Spleen (tissue), 11 donors: ENCODE measurements at regions not wholly inside any gene's neighbourhood (a gene's known extent, or its start where the extent isn't known, plus 50 kb on each side); places are given as distances from the start of the nearest gene placed in this dataset.

ENCODE experiments used
- DNase-seq: peaks from one replicate; pipeline ENCODE4 v3.0.0-alpha.2; 2020
- H3K27ac ChIP-seq, 8 donors: fragments of 200-600 bp; sonication (generic) in 7 of 8; 1 replicate in 4 of 8; 2 replicates in 4 of 8; pipeline versions ENCODE4 v1.5.0 to v1.8.0; 2016 to 2021; ENCODE audit warnings: inconsistent platforms in 4 of 8, mild to moderate bottlenecking in 4 of 8, moderate library complexity in 1 of 8
- H3K27me3 ChIP-seq, 7 donors: fragments of 200-600 bp; sonication (generic) in 6 of 7; replicated peaks in 1 of 7; 1 replicate in 4 of 7; 2 replicates in 3 of 7; pipeline versions ENCODE4 v1.5.0 to v1.8.0; 2016 to 2021; ENCODE audit warnings: inconsistent platforms in 3 of 7, mild to moderate bottlenecking in 1 of 7
- H3K36me3 ChIP-seq, 6 donors: fragments of 200-600 bp; sonication (generic) in 5 of 6; 1 replicate in 4 of 6; 2 replicates in 2 of 6; pipeline versions ENCODE4 v1.5.0 to v1.8.0; 2016 to 2021; ENCODE audit warnings: inconsistent platforms in 2 of 6
- H3K4me1 ChIP-seq, 6 donors: fragments of 200-600 bp; sonication (generic) in 5 of 6; 1 replicate in 3 of 6; 2 replicates in 3 of 6; pipeline versions ENCODE4 v1.5.0 to v1.8.0; 2016 to 2021; ENCODE audit warnings: inconsistent platforms in 3 of 6
- H3K4me3 ChIP-seq, 8 donors: fragments of 200-600 bp; sonication (generic) in 7 of 8; 1 replicate in 4 of 8; 2 replicates in 4 of 8; pipeline versions ENCODE4 v1.5.0 to v1.8.0; 2016 to 2021; ENCODE audit warnings: inconsistent platforms in 4 of 8, mild to moderate bottlenecking in 4 of 8, moderate library complexity in 2 of 8
- H3K9me3 ChIP-seq, 8 donors: fragments of 200-600 bp; sonication (generic) in 7 of 8; 1 replicate in 4 of 8; 2 replicates in 4 of 8; pipeline versions ENCODE4 v1.5.0 to v1.8.0; 2016 to 2021; ENCODE audit warnings: inconsistent platforms in 4 of 8
- CTCF ChIP-seq, 11 experiments: fragments of 200-600 bp in 7 of 11; fragments of 450-650 bp in 4 of 11; sonication (generic) in 4 of 11; IDR thresholded peaks in 8 of 11; conservative IDR thresholded peaks in 3 of 11; 1 replicate in 7 of 11; 2 replicates in 4 of 11; pipeline versions ENCODE4 v1.4.0 to v1.8.0; 2016 to 2021; ENCODE audit warnings: antibody characterized with exemption in 11 of 11, inconsistent platforms in 4 of 11, mild to moderate bottlenecking in 1 of 11
- POLR2A ChIP-seq, 3 donors: fragments of 450-650 bp; IDR thresholded peaks; one replicate each; pipeline ENCODE4 v1.5.1; 2017; ENCODE audit warnings: antibody characterized with exemption in 3 of 3, mild to moderate bottlenecking in 1 of 3
- POLR2AphosphoS5 ChIP-seq, 3 donors: sonication (generic); formaldehyde crosslinking; IDR thresholded peaks; one replicate each; pipeline ENCODE4 v1.5.1; 2017; ENCODE audit warnings: antibody characterized with exemption in 3 of 3
- WGBS, 5 donors: extraction: QIAGEN DNeasy Blood & Tissue Kit in 3 of 5; methylation state at CpG; one replicate each; pipeline versions ENCODE4 v1.1.5 to v1.1.7; 2013 to 2018; 5-methylcytosine and 5-hydroxymethylcytosine counted together
- intact Hi-C: fragments of 100-400 bp; cut with DNase I; formaldehyde crosslinking; loops from one replicate; pipeline ENCODE4 v1.15.0; 2023; ENCODE audit warnings: low total_unique reads
- donor health status: healthy with polysubstance abuse.
- donor health status: DM: no; HTN: no; CAD: no; lungs with moderate emphysema.
- donor health status: DM: no; HTN: no; CAD: no.
- donor health status: Bipolar disorder and iron deficiency.
- donor health status: healthy.
- donor health status: DM: no; HTN: no; CAD: no.
- donor health status: DM: yes; HTN: yes; CAD: no.

- no peaks in the 10 kb centered on the region for H3K9me3 ChIP-seq
- 82 to 93% (median 89%) methylated on average over 4 of the region's 4 CpGs for WGBS, 5 donors
- TF ChIP-seq POLR2AphosphoS5 (IDR thresholded peaks at IDR 0.05) (no peak), POLR2A (IDR thresholded peaks at IDR 0.05) (no peak), CTCF (IDR thresholded peaks at IDR 0.05 in 8 of 11, conservative IDR thresholded peaks at IDR 0.05 in 3 of 11) (no peak)
These were observed 204.2 kb upstream of the RGMB start for GRCh38 chr5:98569288-98569687.

GRCh38 chr5:98570010-98570409 is 203.5 kb upstream of the RGMB start:
- Histone ChIP-seq H3K4me1 (no peaks in the 10 kb centered on the region), H3K9me3 (no peaks in the 10 kb centered on the region), H3K27me3 (no peaks in the 10 kb centered on the region), H3K27ac (no peak overlapping the region), H3K36me3 (no peaks in the 10 kb centered on the region), H3K4me3 (no peak overlapping the region)
- TF ChIP-seq POLR2A (IDR thresholded peaks at IDR 0.05) (no peak), CTCF (IDR thresholded peaks at IDR 0.05 in 8 of 11, conservative IDR thresholded peaks at IDR 0.05 in 3 of 11) (no peak), POLR2AphosphoS5 (IDR thresholded peaks at IDR 0.05) (no peak)
- DNase-seq = no peak
- intact Hi-C loops = no loop called here
- 57 to 68% (median 62%) methylated on average over 1 of the region's 1 CpG for WGBS, 5 donors

More at GRCh38 chr5:98569288-98569687, 204.2 kb upstream of the RGMB start:
- intact Hi-C loops = no loop called here
- H3K4me3 ChIP-seq = no peak overlapping the region
- no peaks in the 10 kb centered on the region for H3K4me1 ChIP-seq
- H3K27me3 ChIP-seq = no peaks in the 10 kb centered on the region
- H3K27ac ChIP-seq = no peak overlapping the region
- no peaks in the 10 kb centered on the region for H3K36me3 ChIP-seq
- no peak for DNase-seq

- Histone ChIP-seq H3K27ac (no peak overlapping the region), H3K36me3 (no peaks in the 10 kb centered on the region), H3K4me1 (no peaks in the 10 kb centered on the region), H3K9me3 (no peaks in the 10 kb centered on the region), H3K4me3 (no peak overlapping the region), H3K27me3 (no peaks in the 10 kb centered on the region)
- TF ChIP-seq CTCF (IDR thresholded peaks at IDR 0.05 in 8 of 11, conservative IDR thresholded peaks at IDR 0.05 in 3 of 11) (no peak), POLR2A (IDR thresholded peaks at IDR 0.05) (no peak), POLR2AphosphoS5 (IDR thresholded peaks at IDR 0.05) (no peak)
- DNase-seq = no peak
- WGBS, 5 donors = 15 to 26% (median 20%) methylated on average over 1 of the region's 1 CpG
- intact Hi-C loops = no loop called here
These were observed 202.7 kb upstream of the RGMB start for GRCh38 chr5:98570661-98571191.

GRCh38 chr5:98573834-98574320 is 199.6 kb upstream of the RGMB start:
- no peak overlapping the region for H3K4me3 ChIP-seq
- no peaks in the 10 kb centered on the region for H3K36me3 ChIP-seq
- H3K9me3 ChIP-seq = no peaks in the 10 kb centered on the region
- WGBS, 5 donors = 82 to 87% (median 85%) methylated on average over 4 of the region's 4 CpGs
- no peak overlapping the region for H3K27ac ChIP-seq
- TF ChIP-seq POLR2AphosphoS5 (IDR thresholded peaks at IDR 0.05) (no peak), CTCF (IDR thresholded peaks at IDR 0.05 in 8 of 11, conservative IDR thresholded peaks at IDR 0.05 in 3 of 11) (no peak), POLR2A (IDR thresholded peaks at IDR 0.05) (no peak)
- DNase-seq = no peak
- H3K27me3 ChIP-seq = no peaks in the 10 kb centered on the region
- intact Hi-C loops = no loop called here
- H3K4me1 ChIP-seq = no peaks in the 10 kb centered on the region
